Activated CD4-positive, alpha-beta T cell treated with anti-CD3 and anti-CD28 coated beads for 36 hours (primary cell): ENCODE measurements at regions not wholly inside any gene's neighbourhood (a gene's known extent, or its start where the extent isn't known, plus 50 kb on each side); places are given as distances from the start of the nearest gene placed in this dataset.
A peak's percentile ranks its signal among the peaks of the same experiment; 100 is the strongest.

ENCODE experiments used
- ATAC-seq: fragments of 200-7000 bp; cut with Tn5 transposase; one replicate; pipeline ENCODE4 v1.10.0; 2021; ENCODE audit warnings: mild to moderate bottlenecking, moderate library complexity
- CTCF ChIA-PET: fragments of 350-600 bp; sonication (Branson Sonifier 250); formaldehyde crosslinking; loops from one replicate; lab custom pipeline; 2021; ENCODE audit warnings: antibody characterized with exemption; lab: Charles Lee
- POLR2A ChIA-PET: fragments of 350-600 bp; sonication (Branson Sonifier 250); formaldehyde crosslinking; loops from one replicate; lab custom pipeline; 2021; ENCODE audit warnings: antibody characterized with exemption, inconsistent platforms; lab: Charles Lee
- DNase-seq: peaks from one replicate; pipeline ENCODE4 v3.0.0-alpha.2; 2020
- H3K27ac Mint-ChIP-seq: one replicate; pipeline ENCODE4 v1.8.0; 2021; ENCODE audit warnings: mixed read lengths
- H3K27me3 Mint-ChIP-seq: one replicate; pipeline ENCODE4 v1.8.0; 2021; ENCODE audit warnings: mixed read lengths
- H3K36me3 Mint-ChIP-seq: one replicate; pipeline ENCODE4 v1.8.0; 2021; ENCODE audit warnings: low read depth, mixed read lengths
- H3K4me1 Mint-ChIP-seq: one replicate; pipeline ENCODE4 v1.8.0; 2021; ENCODE audit warnings: mixed read lengths
- H3K4me3 Mint-ChIP-seq: one replicate; pipeline ENCODE4 v1.8.0; 2021; ENCODE audit warnings: mild to moderate bottlenecking, moderate library complexity, mixed read lengths
- H3K9me3 Mint-ChIP-seq: one replicate; pipeline ENCODE4 v1.8.0; 2021; ENCODE audit warnings: low read depth, mixed read lengths
- intact Hi-C, 2 experiments: fragments of 100-400 bp; cut with DNase I in 1 of 2; cut with micrococcal nuclease in 1 of 2; formaldehyde crosslinking; loops; one replicate each; pipeline versions ENCODE4 v1.14.2 to v1.15.1; 2022 to 2024; cut with DNase I, micrococcal nuclease

- Mint-ChIP-seq H3K4me3 (no peak overlapping the region), H3K4me1 (peaks cover 16% of the 10 kb centered on the region), H3K36me3 (no peaks in the 10 kb centered on the region), H3K27me3 (peaks cover 12% of the 10 kb centered on the region), H3K27ac (no peak overlapping the region), H3K9me3 (peaks cover 4% of the 10 kb centered on the region)
- ATAC-seq (no peak), DNase-seq (no peak)
- intact Hi-C loops = loop anchor here in 1 of 2 experiments (2.0 to 5.0 kb wide), 3 partner anchors 117 to 598 kb away; partner anchors contain the start of genes PUM3 and VLDLR
- ChIA-PET CTCF (interaction anchor here (0.7 kb wide), 1 partner anchor 361 kb away, joined by 3 read pairs; no protein-coding TSS in a partner anchor), POLR2A (no interaction called here)
Measured at GRCh38 chr9:2243666-2244555, 228.8 kb downstream of the SMARCA2 start.

- Mint-ChIP-seq H3K27ac (no peak overlapping the region), H3K4me1 (peaks cover 4% of the 10 kb centered on the region), H3K36me3 (no peaks in the 10 kb centered on the region), H3K4me3 (no peak overlapping the region), H3K27me3 (peaks cover 7% of the 10 kb centered on the region), H3K9me3 (peaks cover 6% of the 10 kb centered on the region)
- ChIA-PET CTCF (no interaction called here), POLR2A (no interaction called here)
- DNase-seq (no peak), ATAC-seq (no peak)
- intact Hi-C loops = no loop called here
Measured at GRCh38 chr9:2247340-2247739, 232.2 kb downstream of the SMARCA2 start.

- no peak overlapping the region for H3K27ac Mint-ChIP-seq
- no peak for ATAC-seq
- intact Hi-C loops = no loop called here
- CTCF ChIA-PET = no interaction called here
- POLR2A ChIA-PET = no interaction called here
- no peak overlapping the region for H3K4me3 Mint-ChIP-seq
- H3K9me3 Mint-ChIP-seq = peaks cover 6% of the 10 kb centered on the region
- no peaks in the 10 kb centered on the region for H3K36me3 Mint-ChIP-seq
- H3K27me3 Mint-ChIP-seq = peaks cover 2% of the 10 kb centered on the region
- no peaks in the 10 kb centered on the region for H3K4me1 Mint-ChIP-seq
- no peak for DNase-seq
Measured at GRCh38 chr9:2248768-2249265, 233.7 kb downstream of the SMARCA2 start.

GRCh38 chr9:2253636-2254580 is 238.8 kb downstream of the SMARCA2 start:
- no peaks in the 10 kb centered on the region for H3K4me1 Mint-ChIP-seq
- H3K36me3 Mint-ChIP-seq = no peaks in the 10 kb centered on the region
- no peak overlapping the region for H3K27ac Mint-ChIP-seq
- POLR2A ChIA-PET = no interaction called here
- no peak overlapping the region for H3K4me3 Mint-ChIP-seq
- intact Hi-C loops = no loop called here
- CTCF ChIA-PET = no interaction called here
- DNase-seq = no peak
- peaks cover 1% of the 10 kb centered on the region for H3K9me3 Mint-ChIP-seq
- H3K27me3 Mint-ChIP-seq = peaks cover 6% of the 10 kb centered on the region
- ATAC-seq = no peak

GRCh38 chr9:2255128-2255527 is 240.0 kb downstream of the SMARCA2 start:
- CTCF ChIA-PET = no interaction called here
- ATAC-seq = no peak
- Mint-ChIP-seq H3K36me3 (no peaks in the 10 kb centered on the region), H3K4me1 (no peaks in the 10 kb centered on the region), H3K9me3 (peaks cover 1% of the 10 kb centered on the region), H3K27ac (no peak overlapping the region), H3K4me3 (no peak overlapping the region), H3K27me3 (peaks cover 6% of the 10 kb centered on the region)
- DNase-seq = no peak
- POLR2A ChIA-PET = no interaction called here
- intact Hi-C loops = no loop called here

GRCh38 chr9:2257248-2257929 is 242.2 kb downstream of the SMARCA2 start:
- no peak overlapping the region for H3K27ac Mint-ChIP-seq
- peaks cover 4% of the 10 kb centered on the region for H3K27me3 Mint-ChIP-seq
- ATAC-seq = no peak
- no peaks in the 10 kb centered on the region for H3K4me1 Mint-ChIP-seq
- CTCF ChIA-PET = no interaction called here
- H3K4me3 Mint-ChIP-seq = no peak overlapping the region
- no peaks in the 10 kb centered on the region for H3K9me3 Mint-ChIP-seq
- POLR2A ChIA-PET = interaction anchor here (0.6 kb wide), 1 partner anchor 1641 kb away, joined by 3 read pairs; no protein-coding TSS in a partner anchor
- intact Hi-C loops = no loop called here
- no peak for DNase-seq
- H3K36me3 Mint-ChIP-seq = no peaks in the 10 kb centered on the region

- intact Hi-C loops = no loop called here
- ATAC-seq (peak; percentile 92), DNase-seq (peak; percentile 12)
- CTCF ChIA-PET = no interaction called here
- peaks cover 4% of the 10 kb centered on the region for H3K27me3 Mint-ChIP-seq
- peaks cover 7% of the 10 kb centered on the region for H3K4me1 Mint-ChIP-seq
- H3K36me3 Mint-ChIP-seq = no peaks in the 10 kb centered on the region
- POLR2A ChIA-PET = no interaction called here
- H3K9me3 Mint-ChIP-seq = no peaks in the 10 kb centered on the region
- no peak overlapping the region for H3K4me3 Mint-ChIP-seq
- no peak overlapping the region for H3K27ac Mint-ChIP-seq
Measured at GRCh38 chr9:2260417-2261306, 245.5 kb downstream of the SMARCA2 start.

- Mint-ChIP-seq H3K36me3 (no peaks in the 10 kb centered on the region), H3K4me3 (no peak overlapping the region), H3K27ac (no peak overlapping the region), H3K4me1 (peaks cover 7% of the 10 kb centered on the region), H3K9me3 (no peaks in the 10 kb centered on the region), H3K27me3 (peaks cover 2% of the 10 kb centered on the region)
- ChIA-PET POLR2A (no interaction called here), CTCF (interaction anchor here (0.7 kb wide), 1 partner anchor 129 kb away, joined by 3 read pairs; no protein-coding TSS in a partner anchor)
- ATAC-seq (no peak), DNase-seq (no peak)
- intact Hi-C loops = no loop called here
Measured at GRCh38 chr9:2261421-2262103, 246.4 kb downstream of the SMARCA2 start.

- H3K27ac Mint-ChIP-seq = no peak overlapping the region
- intact Hi-C loops = no loop called here
- ATAC-seq = no peak
- no peaks in the 10 kb centered on the region for H3K9me3 Mint-ChIP-seq
- POLR2A ChIA-PET = interaction anchor here (0.8 kb wide), 1 partner anchor 224 kb away, joined by 3 read pairs; no protein-coding TSS in a partner anchor
- CTCF ChIA-PET = no interaction called here
- peaks cover 7% of the 10 kb centered on the region for H3K4me1 Mint-ChIP-seq
- no peak for DNase-seq
- no peaks in the 10 kb centered on the region for H3K36me3 Mint-ChIP-seq
- peaks cover 2% of the 10 kb centered on the region for H3K27me3 Mint-ChIP-seq
- no peak overlapping the region for H3K4me3 Mint-ChIP-seq
Measured at GRCh38 chr9:2262386-2263071, 247.4 kb downstream of the SMARCA2 start.
